Skeletal muscle satellite cell (primary cell): ENCODE measurements at regions not wholly inside any gene's neighbourhood (a gene's known extent, or its start where the extent isn't known, plus 50 kb on each side); places are given as distances from the start of the nearest gene placed in this dataset.
A peak's percentile ranks its signal among the peaks of the same experiment; 100 is the strongest.

Experiments used
- H3K27me3 ChIP-seq: 2 replicates; pipeline ENCODE4 v1.7.0; 2013; ENCODE audit warnings: low read length; ENCODE audit not compliant: control insufficient read depth, insufficient read depth
- H3K36me3 ChIP-seq: 2 replicates; pipeline ENCODE4 v1.7.0; 2013; ENCODE audit warnings: mild to moderate bottlenecking, control low read depth, low read length; ENCODE audit not compliant: insufficient read depth
- H3K4me1 ChIP-seq: 2 replicates; pipeline ENCODE4 v1.7.0; 2013; ENCODE audit warnings: low read length; ENCODE audit not compliant: control insufficient read depth, insufficient read depth
- H3K4me2 ChIP-seq: 2 replicates; pipeline ENCODE4 v1.7.0; 2013; ENCODE audit warnings: mild to moderate bottlenecking, low read length
- H3K4me3 ChIP-seq: 2 replicates; pipeline ENCODE4 v1.7.0; 2013; ENCODE audit warnings: low read length
- H3K9ac ChIP-seq: 2 replicates; pipeline ENCODE4 v1.7.0; 2013; ENCODE audit warnings: mild to moderate bottlenecking, low read depth, low read length, moderate library complexity
- H3K9me3 ChIP-seq: replicated peaks from 2 replicates; pipeline ENCODE4 v1.7.0; 2013; ENCODE audit warnings: mild to moderate bottlenecking, control low read depth, low read length

GRCh38 chr6:160930547-160931377 is 60.8 kb upstream of the MAP3K4 start:
- Histone ChIP-seq H3K9ac (peak overlapping the region; percentile 63), H3K4me1 (peaks cover 5% of the 10 kb centered on the region), H3K9me3 (no peaks in the 10 kb centered on the region), H3K4me2 (peak overlapping the region; percentile 98), H3K4me3 (peak overlapping the region; percentile 78), H3K27me3 (peaks cover 23% of the 10 kb centered on the region), H3K36me3 (no peaks in the 10 kb centered on the region)

DNA sequence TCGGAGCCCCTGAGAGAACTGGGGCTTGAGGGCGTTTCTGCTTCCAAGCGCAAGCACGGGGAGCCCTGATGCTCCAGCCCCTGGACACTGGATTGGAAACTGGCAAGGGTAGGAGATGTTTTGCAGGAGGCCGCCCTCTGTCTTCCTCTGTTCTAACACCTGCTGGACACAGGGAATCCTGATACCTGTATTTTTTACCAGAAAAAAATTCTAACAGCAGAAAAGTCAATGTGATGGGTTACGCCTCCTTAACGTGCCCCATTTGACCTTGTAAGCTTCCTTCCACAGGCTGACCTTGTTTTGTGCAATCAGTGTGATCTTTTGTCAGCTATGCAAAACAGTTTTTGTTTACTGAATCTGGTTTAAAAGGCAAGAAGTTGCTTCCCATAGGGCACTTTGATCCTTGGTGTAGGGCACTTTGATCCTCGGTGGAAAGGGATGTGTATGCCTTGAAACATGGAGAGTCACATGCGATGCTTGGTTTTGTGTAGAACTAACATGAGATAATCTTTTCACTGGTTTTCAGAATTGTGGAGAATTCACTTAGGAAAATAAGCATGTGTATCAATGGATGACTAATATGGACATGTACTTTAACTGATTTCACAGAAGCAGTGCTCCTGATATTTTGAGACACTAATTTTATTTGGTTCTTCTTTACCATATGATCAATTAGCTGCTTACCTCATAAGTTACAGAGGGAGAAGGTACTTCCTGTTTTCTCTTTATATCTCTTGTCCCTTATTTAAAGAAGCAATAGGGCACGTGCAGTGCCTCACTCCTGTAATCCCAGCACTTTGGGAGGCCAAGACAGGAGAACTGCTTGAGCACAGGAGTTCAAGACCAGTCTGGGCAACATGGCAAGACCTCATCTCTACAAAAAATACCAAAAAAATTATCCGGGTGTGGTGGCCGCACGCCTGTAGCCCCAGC is 59.9 kb upstream of the MAP3K4 start:
- H3K4me3 ChIP-seq: peak overlapping the region; percentile 78
- no peaks in the 10 kb centered on the region for H3K36me3 ChIP-seq
- H3K4me2 ChIP-seq: peak overlapping the region; percentile 98
- peak overlapping the region; percentile 63 for H3K9ac ChIP-seq
- peaks cover 23% of the 10 kb centered on the region for H3K27me3 ChIP-seq
- peaks cover 5% of the 10 kb centered on the region for H3K4me1 ChIP-seq
- H3K9me3 ChIP-seq: no peaks in the 10 kb centered on the region

- Histone ChIP-seq H3K9me3 (no peaks in the 10 kb centered on the region), H3K4me3 (no peak overlapping the region), H3K4me2 (no peak overlapping the region), H3K4me1 (peaks cover 5% of the 10 kb centered on the region), H3K27me3 (peaks cover 15% of the 10 kb centered on the region), H3K9ac (no peak overlapping the region), H3K36me3 (no peaks in the 10 kb centered on the region)
Measured at GRCh38 chr6:160933256-160933655, 58.3 kb upstream of the MAP3K4 start.

- Histone ChIP-seq H3K4me1 (peaks cover 5% of the 10 kb centered on the region), H3K9ac (no peak overlapping the region), H3K4me2 (no peak overlapping the region), H3K36me3 (no peaks in the 10 kb centered on the region), H3K4me3 (no peak overlapping the region), H3K27me3 (peaks cover 10% of the 10 kb centered on the region), H3K9me3 (no peaks in the 10 kb centered on the region)
Measured at GRCh38 chr6:160934157-160934556, 57.4 kb upstream of the MAP3K4 start.

GRCh38 chr6:160940197-160940596 is 51.4 kb upstream of the MAP3K4 start:
- no peaks in the 10 kb centered on the region for H3K36me3 ChIP-seq
- H3K4me2 ChIP-seq: no peak overlapping the region
- H3K27me3 ChIP-seq: no peaks in the 10 kb centered on the region
- no peak overlapping the region for H3K4me3 ChIP-seq
- no peak overlapping the region for H3K9ac ChIP-seq
- H3K4me1 ChIP-seq: no peaks in the 10 kb centered on the region
- no peaks in the 10 kb centered on the region for H3K9me3 ChIP-seq
